ENCODE measurements at regions not wholly inside any gene's neighbourhood (a gene's known extent, or its start where the extent isn't known, plus 50 kb on each side); places are given as distances from the start of the nearest gene placed in this dataset.

- DNase-seq (ENCODE audit: low read depth in 2 of 2) = no peak
These were observed 184.7 kb downstream of the PLPP4 start for GRCh38 chr10:120641695-120642094.

GRCh38 chr10:120643351-120643750, 186.3 kb downstream of the PLPP4 start:
- DNase-seq (ENCODE audit: low read depth in 2 of 2) = no peak

GRCh38 chr10:120644556-120645410, 187.8 kb downstream of the PLPP4 start:
- DNase-seq (ENCODE audit: low read depth in 2 of 2) = no peak

GRCh38 chr10:120646159-120646732, 189.2 kb downstream of the PLPP4 start:
- no peak for DNase-seq (ENCODE audit: low read depth in 2 of 2)

GRCh38 chr10:120646738-120647456, 189.9 kb downstream of the PLPP4 start:
- no peak for DNase-seq (ENCODE audit: low read depth in 2 of 2)

GRCh38 chr10:120650705-120651399, 193.8 kb downstream of the PLPP4 start:
- no peak for DNase-seq (ENCODE audit: low read depth in 2 of 2)

GRCh38 chr10:120656107-120656506, 195.1 kb upstream of the WDR11 start:
- DNase-seq (ENCODE audit: low read depth in 2 of 2) = no peak

- DNase-seq (ENCODE audit: low read depth in 2 of 2) = no peak
These were observed 193.8 kb upstream of the WDR11 start for GRCh38 chr10:120657371-120657770.

- DNase-seq (ENCODE audit: low read depth in 2 of 2) = no peak
These were observed 191.9 kb upstream of the WDR11 start for GRCh38 chr10:120658943-120659885.

- no peak for DNase-seq (ENCODE audit: low read depth in 2 of 2)
These were observed 184.9 kb upstream of the WDR11 start for GRCh38 chr10:120666308-120666707.

- no peak for DNase-seq (ENCODE audit: low read depth in 2 of 2)
These were observed 183.9 kb upstream of the WDR11 start for GRCh38 chr10:120667276-120667675.

GRCh38 chr10:120671491-120671890, 179.7 kb upstream of the WDR11 start:
- no peak for DNase-seq (ENCODE audit: low read depth in 2 of 2)

- no peak for DNase-seq (ENCODE audit: low read depth in 2 of 2)
These were observed 167.7 kb upstream of the WDR11 start for GRCh38 chr10:120683454-120683853.

- peak in 1 of 2 donors; percentile 2 for DNase-seq (ENCODE audit: low read depth in 2 of 2)
These were observed 166.9 kb upstream of the WDR11 start for GRCh38 chr10:120684226-120684625.

- DNase-seq (ENCODE audit: low read depth in 2 of 2) = no peak
These were observed 166.0 kb upstream of the WDR11 start for GRCh38 chr10:120685136-120685535.

GRCh38 chr10:120688928-120689327, 162.2 kb upstream of the WDR11 start:
- no peak for DNase-seq (ENCODE audit: low read depth in 2 of 2)

GRCh38 chr10:120689777-120690529, 161.2 kb upstream of the WDR11 start:
- DNase-seq (ENCODE audit: low read depth in 2 of 2) = no peak

GRCh38 chr10:120691625-120692024, 159.5 kb upstream of the WDR11 start:
- DNase-seq (ENCODE audit: low read depth in 2 of 2) = no peak

- DNase-seq (ENCODE audit: low read depth in 2 of 2) = no peak
These were observed 150.7 kb upstream of the WDR11 start for GRCh38 chr10:120700426-120700825.

GRCh38 chr10:120701381-120701780, 149.8 kb upstream of the WDR11 start:
- no peak for DNase-seq (ENCODE audit: low read depth in 2 of 2)
